Astrocyte (in vitro differentiated cells and primary cell): ENCODE measurements at regions not wholly inside any gene's neighbourhood (a gene's known extent, or its start where the extent isn't known, plus 50 kb on each side); places are given as distances from the start of the nearest gene placed in this dataset.

ENCODE experiments used
- DNase-seq: peaks from one replicate; pipeline ENCODE4 v3.0.0-alpha.2; 2010; ENCODE audit warnings: low read depth
- FAIRE-seq: peaks from 2 replicates; lab custom pipeline; 2011; peaks lifted over from hg19 to GRCh38; lab: Jason Lieb, UNC
- H2AFZ ChIP-seq: 2 replicates; pipeline ENCODE4 v1.6.0; 2012; ENCODE audit warnings: low read depth, low read length, inconsistent platforms
- H3K27ac ChIP-seq: 2 replicates; pipeline ENCODE4 v1.5.1; 2011; ENCODE audit warnings: low read depth, low read length, inconsistent platforms
- H3K27me3 ChIP-seq: 2 replicates; pipeline ENCODE4 v1.6.0; 2011; ENCODE audit warnings: low read length, inconsistent platforms; ENCODE audit not compliant: insufficient read depth
- H3K36me3 ChIP-seq: 2 replicates; pipeline ENCODE4 v1.5.1; 2011; ENCODE audit warnings: low read length, inconsistent platforms; ENCODE audit not compliant: insufficient read depth
- H3K4me1 ChIP-seq: 2 replicates; pipeline ENCODE4 v1.5.1; 2011; ENCODE audit warnings: low read length, inconsistent platforms; ENCODE audit not compliant: insufficient read depth
- H3K4me2 ChIP-seq: 2 replicates; pipeline ENCODE4 v1.6.0; 2012; ENCODE audit warnings: low read length, inconsistent platforms
- H3K4me3 ChIP-seq: 2 replicates; pipeline ENCODE4 v1.5.1; 2011; ENCODE audit warnings: low read depth, mild to moderate bottlenecking, low read length, inconsistent platforms; ENCODE audit not compliant: insufficient read depth
- H3K79me2 ChIP-seq: 2 replicates; pipeline ENCODE4 v1.6.0; 2012; ENCODE audit warnings: mild to moderate bottlenecking, low read length, inconsistent platforms; ENCODE audit not compliant: insufficient read depth
- H3K9ac ChIP-seq: 2 replicates; pipeline ENCODE4 v1.6.0; 2012; ENCODE audit warnings: mild to moderate bottlenecking, low read length, inconsistent platforms
- H3K9me3 ChIP-seq: 2 replicates; pipeline ENCODE4 v1.5.1; 2012; ENCODE audit warnings: low read depth, mild to moderate bottlenecking, low read length, inconsistent platforms; ENCODE audit not compliant: insufficient read depth
- H4K20me1 ChIP-seq: 2 replicates; pipeline ENCODE4 v1.6.0; 2012; ENCODE audit warnings: low read length, inconsistent platforms; ENCODE audit not compliant: insufficient read depth
- H3K27ac Mint-ChIP-seq: one replicate; pipeline ENCODE4 v1.8.0; 2021; ENCODE audit warnings: mild to moderate bottlenecking, mixed read lengths; ENCODE audit not compliant: unreplicated experiment
- H3K27me3 Mint-ChIP-seq: one replicate; pipeline ENCODE4 v1.8.0; 2021; ENCODE audit warnings: low read depth, mixed read lengths; ENCODE audit not compliant: unreplicated experiment
- H3K36me3 Mint-ChIP-seq: one replicate; pipeline ENCODE4 v1.8.0; 2021; ENCODE audit warnings: low read depth, mixed read lengths; ENCODE audit not compliant: unreplicated experiment
- H3K4me1 Mint-ChIP-seq: one replicate; pipeline ENCODE4 v1.8.0; 2021; ENCODE audit warnings: low read depth, mixed read lengths; ENCODE audit not compliant: unreplicated experiment
- H3K4me3 Mint-ChIP-seq: one replicate; pipeline ENCODE4 v1.8.0; 2021; ENCODE audit warnings: mild to moderate bottlenecking, moderate library complexity, mixed read lengths; ENCODE audit not compliant: unreplicated experiment
- H3K9me3 Mint-ChIP-seq: one replicate; pipeline ENCODE4 v1.8.0; 2021; ENCODE audit warnings: mild to moderate bottlenecking, mixed read lengths; ENCODE audit not compliant: unreplicated experiment
- CTCF ChIP-seq: IDR thresholded peaks from 2 replicates; pipeline ENCODE4 v1.5.1; 2011; ENCODE audit warnings: low read depth, mild to moderate bottlenecking, inconsistent platforms, low read length, moderate library complexity; ENCODE audit not compliant: insufficient read depth
- EZH2 ChIP-seq: IDR thresholded peaks from 2 replicates; pipeline ENCODE4 v1.6.1; 2012; ENCODE audit warnings: mild to moderate bottlenecking, low read length, inconsistent platforms; ENCODE audit not compliant: insufficient read depth

GRCh38 chr4:23741681-23742191, 148.1 kb downstream of the PPARGC1A start:
- H4K20me1 ChIP-seq = no peaks in the 10 kb centered on the region
- H3K9ac ChIP-seq = no peak overlapping the region
- H3K36me3 ChIP-seq = no peaks in the 10 kb centered on the region
- no peak overlapping the region for H2AFZ ChIP-seq
- H3K27ac ChIP-seq = no peak overlapping the region
- Mint-ChIP-seq H3K9me3 (peaks cover 2% of the 10 kb centered on the region), H3K36me3 (no peaks in the 10 kb centered on the region), H3K27me3 (peaks cover 2% of the 10 kb centered on the region), H3K27ac (no peak overlapping the region), H3K4me1 (peaks cover 3% of the 10 kb centered on the region), H3K4me3 (no peak overlapping the region)
- no peaks in the 10 kb centered on the region for H3K4me1 ChIP-seq
- H3K79me2 ChIP-seq = no peaks in the 10 kb centered on the region
- no peaks in the 10 kb centered on the region for H3K9me3 ChIP-seq
- H3K4me3 ChIP-seq = no peak overlapping the region
- FAIRE-seq = peak; percentile 26
- no peak overlapping the region for H3K4me2 ChIP-seq
- H3K27me3 ChIP-seq = no peaks in the 10 kb centered on the region
- TF ChIP-seq CTCF (no peak), EZH2 (no peak)
- no peak for DNase-seq

- H3K9me3 ChIP-seq = no peaks in the 10 kb centered on the region
- no peaks in the 10 kb centered on the region for H3K79me2 ChIP-seq
- no peak overlapping the region for H3K4me3 ChIP-seq
- DNase-seq (no peak), FAIRE-seq (no peak)
- peaks cover 3% of the 10 kb centered on the region for H3K4me1 Mint-ChIP-seq
- no peaks in the 10 kb centered on the region for H3K27me3 ChIP-seq
- no peak for TF ChIP-seq CTCF
- no peak for TF ChIP-seq EZH2
- H3K9ac ChIP-seq = no peak overlapping the region
- no peaks in the 10 kb centered on the region for H4K20me1 ChIP-seq
- H3K36me3 ChIP-seq = no peaks in the 10 kb centered on the region
- H3K27me3 Mint-ChIP-seq = peaks cover 2% of the 10 kb centered on the region
- no peak overlapping the region for H3K4me3 Mint-ChIP-seq
- H2AFZ ChIP-seq = no peak overlapping the region
- no peaks in the 10 kb centered on the region for H3K9me3 Mint-ChIP-seq
- H3K27ac Mint-ChIP-seq = no peak overlapping the region
- H3K4me2 ChIP-seq = no peak overlapping the region
- no peaks in the 10 kb centered on the region for H3K36me3 Mint-ChIP-seq
- no peak overlapping the region for H3K27ac ChIP-seq
- H3K4me1 ChIP-seq = no peaks in the 10 kb centered on the region
These were observed 152.3 kb downstream of the PPARGC1A start for GRCh38 chr4:23737571-23737970.

GRCh38 chr4:23736466-23736865, 153.4 kb downstream of the PPARGC1A start:
- Histone ChIP-seq H2AFZ (no peak overlapping the region), H3K4me1 (no peaks in the 10 kb centered on the region), H3K9me3 (no peaks in the 10 kb centered on the region), H3K4me2 (no peak overlapping the region), H3K9ac (no peak overlapping the region), H4K20me1 (no peaks in the 10 kb centered on the region), H3K36me3 (no peaks in the 10 kb centered on the region), H3K79me2 (no peaks in the 10 kb centered on the region), H3K27me3 (no peaks in the 10 kb centered on the region), H3K4me3 (no peak overlapping the region), H3K27ac (no peak overlapping the region)
- Mint-ChIP-seq H3K4me3 (no peak overlapping the region), H3K4me1 (peaks cover 3% of the 10 kb centered on the region), H3K27ac (no peak overlapping the region), H3K36me3 (no peaks in the 10 kb centered on the region), H3K9me3 (no peaks in the 10 kb centered on the region), H3K27me3 (peaks cover 2% of the 10 kb centered on the region)
- TF ChIP-seq CTCF (no peak), EZH2 (no peak)
- DNase-seq (no peak), FAIRE-seq (no peak)
